GM12874 (cell line): ENCODE measurements at regions not wholly inside any gene's neighbourhood (a gene's known extent, or its start where the extent isn't known, plus 50 kb on each side); places are given as distances from the start of the nearest gene placed in this dataset.

Experiments
- CTCF ChIP-seq: IDR thresholded peaks from 2 replicates; pipeline ENCODE4 v1.5.1; 2011; ENCODE audit warnings: low read depth, mild to moderate bottlenecking, control low read depth, low read length, moderate library complexity; ENCODE audit not compliant: insufficient read depth

GRCh38 chr18:39326772-39327171, 1761.2 kb upstream of the CELF4 start:
- no peak for TF ChIP-seq CTCF

- no peak for TF ChIP-seq CTCF
Measured at GRCh38 chr18:39325973-39326372, 1760.4 kb upstream of the CELF4 start.

DNA sequence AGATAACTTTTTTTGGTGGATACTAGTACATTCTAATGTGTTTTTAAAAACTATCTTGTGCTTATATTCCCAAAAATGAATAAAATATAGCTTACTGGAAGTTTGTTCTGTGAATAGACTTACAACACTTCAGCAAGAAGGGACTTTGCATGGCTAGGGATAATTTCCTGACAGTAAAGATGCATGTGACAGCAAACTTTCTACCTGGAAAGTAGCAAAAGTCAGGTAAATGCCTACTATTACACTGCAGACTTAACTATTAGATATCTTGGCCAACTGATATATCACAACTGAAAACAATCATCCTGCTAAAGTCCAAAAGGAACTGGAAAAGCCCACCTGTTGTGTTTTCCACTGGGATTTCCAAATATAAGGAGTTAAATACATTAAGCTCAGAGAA, 1753.5 kb upstream of the CELF4 start:
- TF ChIP-seq CTCF, result no peak

DNA sequence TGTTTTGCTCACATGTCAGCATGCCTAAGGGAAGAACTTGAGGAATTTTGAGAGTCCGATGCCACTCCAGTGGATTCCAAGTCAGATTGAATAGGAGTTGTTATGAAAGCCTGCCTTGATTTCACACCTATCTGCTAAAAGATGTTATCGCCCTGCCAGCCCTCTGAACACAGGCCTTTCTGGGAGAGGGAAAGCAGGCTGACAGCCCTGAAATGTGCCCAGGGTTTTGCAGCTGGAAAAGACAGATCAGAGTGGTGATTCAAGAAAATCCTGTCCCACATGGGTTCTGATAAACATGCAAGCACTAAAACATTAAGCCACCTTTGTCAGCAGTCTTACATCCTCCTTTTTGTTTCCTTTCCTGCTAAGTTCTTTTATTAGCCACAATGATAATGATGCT, 1752.9 kb upstream of the CELF4 start:
- no peak for TF ChIP-seq CTCF

DNA sequence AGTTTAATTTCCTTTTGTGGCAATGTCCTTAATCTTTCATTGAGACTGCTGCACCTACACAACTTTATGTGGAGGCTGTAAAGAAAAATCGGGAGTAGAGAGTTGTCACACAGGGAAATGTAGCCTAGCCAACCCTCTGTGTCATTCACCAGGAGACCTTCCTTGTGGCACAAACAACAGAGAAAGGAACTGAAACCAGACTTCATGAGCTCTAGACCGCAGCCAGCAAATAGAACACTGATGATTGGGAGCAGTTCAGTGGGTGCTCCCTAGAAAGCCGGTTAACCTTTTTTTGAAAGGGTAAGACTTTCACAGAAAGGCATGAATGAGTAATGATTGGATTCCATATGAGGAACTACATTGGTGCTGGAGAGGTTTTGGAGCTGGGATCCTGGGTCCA, 1752.4 kb upstream of the CELF4 start:
- no peak for TF ChIP-seq CTCF

- no peak for TF ChIP-seq CTCF
Measured at GRCh38 chr18:39314595-39314994, 1749.0 kb upstream of the CELF4 start.

DNA sequence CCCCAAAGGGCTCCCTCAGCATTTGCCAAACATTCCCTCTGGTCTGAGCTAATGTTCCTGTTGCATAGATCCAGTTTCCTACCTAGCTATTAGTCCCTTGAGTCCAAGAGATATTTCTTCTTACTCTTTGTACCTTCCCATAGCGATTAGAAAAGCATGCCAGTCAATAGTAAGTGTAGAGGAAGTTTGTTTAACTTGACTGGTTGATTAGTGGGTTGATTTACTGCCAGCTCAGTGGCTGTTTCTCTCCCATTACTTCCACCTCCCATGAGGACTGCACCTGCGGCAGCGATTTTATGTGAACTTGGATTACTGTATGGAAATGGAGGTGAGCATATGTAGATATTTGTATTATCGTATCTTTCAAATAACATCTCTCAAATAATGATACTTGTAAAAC, 1748.4 kb upstream of the CELF4 start:
- no peak for TF ChIP-seq CTCF

DNA sequence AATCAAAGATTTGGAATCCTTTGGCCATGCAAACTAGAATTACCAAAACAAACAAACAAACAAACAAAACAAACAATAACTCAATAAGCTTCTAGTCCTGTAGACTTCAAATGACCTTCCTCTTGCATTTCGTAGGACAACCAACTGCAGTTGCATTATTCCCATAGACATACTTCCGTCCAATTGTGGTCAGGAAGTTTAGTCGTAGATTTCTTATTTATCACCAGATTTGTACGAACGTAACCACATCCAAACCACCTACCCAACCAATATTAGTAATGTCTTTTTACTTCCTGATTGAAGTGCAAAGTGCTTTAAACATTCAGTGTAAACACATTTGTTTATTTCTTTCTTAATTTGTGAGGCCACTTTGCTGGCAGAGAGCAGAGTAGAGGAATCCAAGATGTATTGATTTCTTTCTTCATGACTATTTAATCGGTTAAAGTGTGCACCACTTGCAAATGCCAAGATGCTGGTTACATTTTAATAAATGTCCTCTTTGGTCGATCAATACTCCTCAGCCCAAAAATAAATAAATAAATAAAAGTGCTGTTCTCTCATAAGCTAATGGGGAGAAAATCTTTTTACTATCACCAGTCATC, 1745.6 kb upstream of the CELF4 start:
- TF ChIP-seq CTCF, result no peak
